ENCODE measurements at regions not wholly inside any gene's neighbourhood (a gene's known extent, or its start where the extent isn't known, plus 50 kb on each side); places are given as distances from the start of the nearest gene placed in this dataset.

DNA sequence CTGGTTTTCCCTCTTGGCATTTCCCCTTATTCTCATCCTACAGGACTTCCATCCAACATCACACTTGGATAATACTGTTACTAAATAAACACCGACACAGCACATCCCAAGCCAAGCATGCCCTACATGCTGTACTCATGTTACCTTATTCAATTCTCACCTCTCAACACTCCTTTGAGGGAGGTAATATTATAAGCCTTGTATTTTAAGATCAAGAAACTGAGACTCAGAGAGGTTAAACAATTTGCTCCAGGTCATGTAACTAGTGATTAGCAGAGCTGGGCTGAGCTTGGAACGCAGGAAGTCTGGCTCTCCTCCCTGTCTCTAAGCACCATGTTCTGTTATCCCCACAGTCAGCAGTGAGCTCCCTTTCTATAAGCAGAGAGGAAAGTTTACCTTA is 333.6 kb upstream of the IGFBP7 start:
- no peak overlapping the region for H3K4me3 ChIP-seq
- no peaks in the 10 kb centered on the region for H3K36me3 ChIP-seq
- H3K27ac ChIP-seq: no peak overlapping the region
- no peak for TF ChIP-seq POLR2AphosphoS5 (IDR thresholded peaks at IDR 0.05)
- no peak for TF ChIP-seq CTCF (IDR thresholded peaks at IDR 0.05 in 8 of 11, conservative IDR thresholded peaks at IDR 0.05 in 3 of 11)
- TF ChIP-seq POLR2A (IDR thresholded peaks at IDR 0.05): no peak
- no peak for DNase-seq
- intact Hi-C loops (cut with DNase I; ENCODE audit: low total_unique reads): no loop called here
- H3K9me3 ChIP-seq: no peaks in the 10 kb centered on the region
- H3K4me1 ChIP-seq: no peaks in the 10 kb centered on the region
- WGBS, 5 donors: 79 to 94% (median 85%) methylated on average over 2 of the region's 2 CpGs
- no peaks in the 10 kb centered on the region for H3K27me3 ChIP-seq (replicated peaks in 1 of 7)

GRCh38 chr4:57443308-57443707 is 333.1 kb upstream of the IGFBP7 start:
- Histone ChIP-seq H3K27ac (no peak overlapping the region), H3K9me3 (no peaks in the 10 kb centered on the region), H3K4me3 (no peak overlapping the region), H3K27me3 (replicated peaks in 1 of 7) (no peaks in the 10 kb centered on the region), H3K4me1 (no peaks in the 10 kb centered on the region), H3K36me3 (no peaks in the 10 kb centered on the region)
- intact Hi-C loops (cut with DNase I; ENCODE audit: low total_unique reads): no loop called here
- TF ChIP-seq POLR2AphosphoS5 (IDR thresholded peaks at IDR 0.05) (no peak), CTCF (IDR thresholded peaks at IDR 0.05 in 8 of 11, conservative IDR thresholded peaks at IDR 0.05 in 3 of 11) (no peak), POLR2A (IDR thresholded peaks at IDR 0.05) (no peak)
- no peak for DNase-seq
- 80 to 87% (median 83%) methylated on average over 7 of the region's 7 CpGs for WGBS, 5 donors

- Histone ChIP-seq H3K9me3 (no peaks in the 10 kb centered on the region), H3K36me3 (no peaks in the 10 kb centered on the region), H3K4me3 (no peak overlapping the region), H3K27me3 (replicated peaks in 1 of 7) (no peaks in the 10 kb centered on the region), H3K4me1 (no peaks in the 10 kb centered on the region), H3K27ac (no peak overlapping the region)
- 19 to 30% (median 28%) methylated on average over 4 of the region's 4 CpGs for WGBS, 5 donors
- no peak for DNase-seq
- intact Hi-C loops (cut with DNase I; ENCODE audit: low total_unique reads): no loop called here
- TF ChIP-seq POLR2A (IDR thresholded peaks at IDR 0.05) (no peak), CTCF (IDR thresholded peaks at IDR 0.05 in 8 of 11, conservative IDR thresholded peaks at IDR 0.05 in 3 of 11) (peak in 4 of 11 experiments; percentile 17 to 44 (median 19))
These were observed 332.7 kb upstream of the IGFBP7 start for GRCh38 chr4:57442831-57443291.

GRCh38 chr4:57442241-57442640 is 332.1 kb upstream of the IGFBP7 start:
- no peak for DNase-seq
- no peak overlapping the region for H3K4me3 ChIP-seq
- intact Hi-C loops (cut with DNase I; ENCODE audit: low total_unique reads): no loop called here
- 45 to 60% (median 50%) methylated on average over 7 of the region's 7 CpGs for WGBS, 5 donors
- TF ChIP-seq POLR2A (IDR thresholded peaks at IDR 0.05) (no peak), CTCF (IDR thresholded peaks at IDR 0.05 in 8 of 11, conservative IDR thresholded peaks at IDR 0.05 in 3 of 11) (no peak), POLR2AphosphoS5 (IDR thresholded peaks at IDR 0.05) (no peak)
- H3K4me1 ChIP-seq: no peaks in the 10 kb centered on the region
- H3K27me3 ChIP-seq (replicated peaks in 1 of 7): no peaks in the 10 kb centered on the region
- H3K36me3 ChIP-seq: no peaks in the 10 kb centered on the region
- no peaks in the 10 kb centered on the region for H3K9me3 ChIP-seq
- no peak overlapping the region for H3K27ac ChIP-seq

Data from spleen (tissue), 11 donors.